PC-9 (cell line): ENCODE measurements at regions not wholly inside any gene's neighbourhood (a gene's known extent, or its start where the extent isn't known, plus 50 kb on each side); places are given as distances from the start of the nearest gene placed in this dataset.

Experiments used
- BruUV-seq: library from RNA; stranded (reverse); fragments of 400-500 nt; replicated peaks from 2 replicates; lab custom pipeline; 2021; lab: Mats Ljungman, UMichigan
- CTCF ChIA-PET: fragments of 300-600 bp; sonication (Branson Sonifier 250); formaldehyde crosslinking; loops from one replicate; lab custom pipeline; 2022; ENCODE audit warnings: antibody characterized with exemption; lab: Charles Lee
- POLR2A ChIA-PET: fragments of 300-600 bp; sonication (Branson Sonifier 250); formaldehyde crosslinking; loops from one replicate; lab custom pipeline; 2022; ENCODE audit warnings: antibody characterized with exemption; ENCODE audit not compliant: unreplicated experiment; lab: Charles Lee
- DNase-seq, 2 experiments: peaks; one replicate each; pipeline versions ENCODE4 v3.0.0 to v3.0.0-alpha.2; 2015 to 2022; ENCODE audit warnings: mixed read lengths in 1 of 2
- H2AFZ ChIP-seq: fragments of 200-600 bp; sonication (generic); 2 replicates; pipeline ENCODE4 v1.8.1; 2017; ENCODE audit warnings: antibody characterized with exemption
- H3F3A ChIP-seq: fragments of 200-600 bp; sonication (generic); 2 replicates; pipeline ENCODE4 v1.8.1; 2017; ENCODE audit warnings: antibody characterized with exemption, mild to moderate bottlenecking, low read depth; ENCODE audit not compliant: insufficient read depth
- H3K27ac ChIP-seq: fragments of 200-600 bp; sonication (generic); 2 replicates; pipeline ENCODE4 v1.6.1; 2016; ENCODE audit warnings: mixed run types
- H3K27me3 ChIP-seq: fragments of 200-600 bp; sonication (generic); 2 replicates; pipeline ENCODE4 v1.6.1; 2016; ENCODE audit warnings: low read depth, mixed run types; ENCODE audit not compliant: insufficient read depth
- H3K36me3 ChIP-seq: fragments of 200-600 bp; sonication (generic); 2 replicates; pipeline ENCODE4 v1.6.1; 2016; ENCODE audit warnings: low read depth, mixed run types
- H3K4me1 ChIP-seq: fragments of 200-600 bp; sonication (generic); replicated peaks from 2 replicates; pipeline ENCODE4 v1.6.1; 2016; ENCODE audit warnings: mixed run types; ENCODE audit not compliant: insufficient read depth
- H3K4me2 ChIP-seq: fragments of 200-600 bp; sonication (generic); 2 replicates; pipeline ENCODE4 v1.6.1; 2017; ENCODE audit warnings: mixed run types
- H3K4me3 ChIP-seq: fragments of 200-600 bp; sonication (generic); 2 replicates; pipeline ENCODE4 v1.6.1; 2016; ENCODE audit warnings: mixed run types
- H3K79me2 ChIP-seq: fragments of 200-600 bp; sonication (generic); 2 replicates; pipeline ENCODE4 v1.6.1; 2017; ENCODE audit warnings: low read depth, mixed run types
- H3K9me2 ChIP-seq: fragments of 200-600 bp; sonication (generic); 2 replicates; pipeline ENCODE4 v1.8.1; 2017; ENCODE audit warnings: mild to moderate bottlenecking; ENCODE audit not compliant: insufficient read depth
- H3K9me3 ChIP-seq: fragments of 200-600 bp; sonication (generic); 2 replicates; pipeline ENCODE4 v1.8.1; 2016; ENCODE audit warnings: low read depth; ENCODE audit not compliant: insufficient read depth
- H4K20me1 ChIP-seq: fragments of 200-600 bp; sonication (generic); 2 replicates; pipeline ENCODE4 v1.8.1; 2017; ENCODE audit not compliant: insufficient read depth
- EZH2 ChIP-seq: fragments of 200-600 bp; sonication (generic); IDR thresholded peaks from 2 replicates; pipeline ENCODE4 v1.8.0; 2017; ENCODE audit warnings: antibody characterized with exemption, low read depth
- intact Hi-C: fragments of 100-400 bp; cut with micrococcal nuclease; formaldehyde crosslinking; loops from one replicate; pipeline ENCODE4 v1.10.0; 2022; ENCODE audit not compliant: unreplicated experiment
- TF ChIP-seq, protein P1 (sequence below): fragments of 200-600 bp; sonication (generic); conservative IDR thresholded peaks from 2 replicates; pipeline ENCODE4 v1.6.1; 2017; ENCODE audit warnings: mixed run types, antibody characterized with exemption, mild to moderate bottlenecking, moderate library complexity

- ChIA-PET POLR2A (no interaction called here), CTCF (no interaction called here)
- intact Hi-C loops = no loop called here
- H3K79me2 ChIP-seq = no peaks in the 10 kb centered on the region
- BruUV-seq = no TSS peak
- no peaks in the 10 kb centered on the region for H3K9me3 ChIP-seq
- no peaks in the 10 kb centered on the region for H3K27me3 ChIP-seq
- no peak overlapping the region for H3K27ac ChIP-seq
- H3K36me3 ChIP-seq = no peaks in the 10 kb centered on the region
- H3F3A ChIP-seq = no peaks in the 10 kb centered on the region
- H3K4me3 ChIP-seq = no peak overlapping the region
- TF ChIP-seq EZH2 = no peak
- TF ChIP-seq, protein P1, sequence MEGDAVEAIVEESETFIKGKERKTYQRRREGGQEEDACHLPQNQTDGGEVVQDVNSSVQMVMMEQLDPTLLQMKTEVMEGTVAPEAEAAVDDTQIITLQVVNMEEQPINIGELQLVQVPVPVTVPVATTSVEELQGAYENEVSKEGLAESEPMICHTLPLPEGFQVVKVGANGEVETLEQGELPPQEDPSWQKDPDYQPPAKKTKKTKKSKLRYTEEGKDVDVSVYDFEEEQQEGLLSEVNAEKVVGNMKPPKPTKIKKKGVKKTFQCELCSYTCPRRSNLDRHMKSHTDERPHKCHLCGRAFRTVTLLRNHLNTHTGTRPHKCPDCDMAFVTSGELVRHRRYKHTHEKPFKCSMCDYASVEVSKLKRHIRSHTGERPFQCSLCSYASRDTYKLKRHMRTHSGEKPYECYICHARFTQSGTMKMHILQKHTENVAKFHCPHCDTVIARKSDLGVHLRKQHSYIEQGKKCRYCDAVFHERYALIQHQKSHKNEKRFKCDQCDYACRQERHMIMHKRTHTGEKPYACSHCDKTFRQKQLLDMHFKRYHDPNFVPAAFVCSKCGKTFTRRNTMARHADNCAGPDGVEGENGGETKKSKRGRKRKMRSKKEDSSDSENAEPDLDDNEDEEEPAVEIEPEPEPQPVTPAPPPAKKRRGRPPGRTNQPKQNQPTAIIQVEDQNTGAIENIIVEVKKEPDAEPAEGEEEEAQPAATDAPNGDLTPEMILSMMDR = no peak
- no peaks in the 10 kb centered on the region for H3K4me1 ChIP-seq
- no peak overlapping the region for H3K4me2 ChIP-seq
- H2AFZ ChIP-seq = no peak overlapping the region
- no peaks in the 10 kb centered on the region for H4K20me1 ChIP-seq
- no peak for DNase-seq
- H3K9me2 ChIP-seq = no peaks in the 10 kb centered on the region
These were observed 1454.1 kb downstream of the MRPL39 start for GRCh38 chr21:24153137-24153536.

DNA sequence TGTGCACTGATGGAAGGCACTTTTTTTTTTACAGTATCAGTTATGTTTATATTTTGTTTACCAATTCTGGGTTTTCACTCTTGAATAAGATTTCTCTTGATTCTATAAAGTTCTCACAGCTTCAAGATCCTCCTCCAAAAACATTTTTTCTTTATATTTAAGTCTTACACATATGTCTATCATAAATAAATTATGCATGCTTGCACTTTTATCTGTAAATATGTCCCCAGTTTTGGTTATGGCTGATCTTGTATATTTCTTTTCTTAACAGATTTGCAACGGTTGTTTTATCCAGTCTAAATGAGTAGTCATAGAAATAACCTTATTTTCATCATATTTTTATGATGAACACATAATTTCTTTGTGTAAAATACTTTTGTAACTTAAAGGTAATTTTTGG is 1456.5 kb downstream of the MRPL39 start:
- Histone ChIP-seq H4K20me1 (no peaks in the 10 kb centered on the region), H3K4me2 (no peak overlapping the region), H3K27ac (no peak overlapping the region), H3K79me2 (no peaks in the 10 kb centered on the region), H3K27me3 (no peaks in the 10 kb centered on the region), H3F3A (no peaks in the 10 kb centered on the region), H3K9me2 (no peaks in the 10 kb centered on the region), H2AFZ (no peak overlapping the region), H3K9me3 (no peaks in the 10 kb centered on the region), H3K36me3 (no peaks in the 10 kb centered on the region), H3K4me3 (no peak overlapping the region), H3K4me1 (no peaks in the 10 kb centered on the region)
- CTCF ChIA-PET = no interaction called here
- no peak for DNase-seq
- TF ChIP-seq, protein P1 = no peak
- TF ChIP-seq EZH2 = no peak
- no TSS peak for BruUV-seq
- intact Hi-C loops = no loop called here
- POLR2A ChIA-PET = no interaction called here

DNA sequence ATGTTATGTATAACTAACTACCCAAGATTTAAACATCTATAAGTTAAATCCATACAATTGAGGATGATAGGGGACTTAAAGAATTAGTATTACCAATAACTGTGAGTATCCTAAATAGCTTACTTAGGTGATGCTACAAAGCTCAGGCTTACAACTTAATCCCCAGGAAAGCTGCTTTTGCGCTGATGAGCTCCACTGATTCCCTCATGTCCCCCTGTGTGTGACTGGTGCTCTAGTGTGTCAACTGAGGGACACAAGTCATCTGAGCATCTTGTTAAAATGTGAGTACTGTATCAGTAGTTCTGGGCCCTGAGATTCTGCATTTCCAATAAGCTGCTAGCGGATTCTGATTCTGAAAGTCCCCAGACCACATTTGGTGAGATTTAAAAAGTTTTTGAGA is 1458.8 kb downstream of the MRPL39 start:
- Histone ChIP-seq H3K36me3 (no peaks in the 10 kb centered on the region), H3K4me1 (no peaks in the 10 kb centered on the region), H3K4me2 (no peak overlapping the region), H3K79me2 (no peaks in the 10 kb centered on the region), H2AFZ (no peak overlapping the region), H3K27ac (no peak overlapping the region), H3K9me2 (no peaks in the 10 kb centered on the region), H3K9me3 (no peaks in the 10 kb centered on the region), H3F3A (no peaks in the 10 kb centered on the region), H3K4me3 (no peak overlapping the region), H4K20me1 (no peaks in the 10 kb centered on the region), H3K27me3 (no peaks in the 10 kb centered on the region)
- no TSS peak for BruUV-seq
- intact Hi-C loops = no loop called here
- CTCF ChIA-PET = no interaction called here
- TF ChIP-seq EZH2 = no peak
- TF ChIP-seq, protein P1 = no peak
- POLR2A ChIA-PET = no interaction called here
- DNase-seq = no peak
